GM23338 (cell line): ENCODE measurements at regions not wholly inside any gene's neighbourhood (a gene's known extent, or its start where the extent isn't known, plus 50 kb on each side); places are given as distances from the start of the nearest gene placed in this dataset.

Experiments
- ATAC-seq: fragments of 200-7000 bp; cut with Tn5 transposase; 3 replicates; pipeline ENCODE4 v1.9.1; 2020
- DNase-seq: peaks from one replicate; pipeline ENCODE4 v3.0.0-alpha.2; 2015; ENCODE audit warnings: low spot score
- H2AFZ ChIP-seq: fragments of 200-600 bp; sonication (generic); 2 replicates; pipeline ENCODE4 v1.8.0; 2016; ENCODE audit warnings: antibody characterized with exemption, mild to moderate bottlenecking, moderate library complexity
- H3F3A ChIP-seq: fragments of 200-600 bp; sonication (generic); replicated peaks from 2 replicates; pipeline ENCODE4 v1.8.0; 2017; ENCODE audit warnings: antibody characterized with exemption, mixed run types, low read depth
- H3K27ac ChIP-seq: fragments of 200-600 bp; sonication (generic); 2 replicates; pipeline ENCODE4 v1.6.1; 2016; ENCODE audit warnings: low read depth
- H3K27me3 ChIP-seq: fragments of 200-600 bp; sonication (generic); 2 replicates; pipeline ENCODE4 v1.8.0; 2016; ENCODE audit warnings: mild to moderate bottlenecking, mixed run types, moderate library complexity; ENCODE audit not compliant: insufficient read depth
- H3K36me3 ChIP-seq: fragments of 200-600 bp; sonication (generic); 2 replicates; pipeline ENCODE4 v1.8.0; 2016; ENCODE audit warnings: mild to moderate bottlenecking; ENCODE audit not compliant: insufficient read depth
- H3K4me1 ChIP-seq: fragments of 200-600 bp; sonication (generic); 2 replicates; pipeline ENCODE4 v1.8.0; 2016; ENCODE audit warnings: mild to moderate bottlenecking, moderate library complexity; ENCODE audit not compliant: insufficient read depth
- H3K4me2 ChIP-seq: fragments of 200-600 bp; sonication (generic); 2 replicates; pipeline ENCODE4 v1.7.1; 2017; ENCODE audit warnings: mixed run types
- H3K4me3 ChIP-seq: fragments of 200-600 bp; sonication (generic); 2 replicates; pipeline ENCODE4 v1.6.1; 2016; ENCODE audit warnings: mixed run types
- H3K79me2 ChIP-seq: fragments of 200-600 bp; sonication (generic); replicated peaks from 2 replicates; pipeline ENCODE4 v1.8.0; 2017; ENCODE audit warnings: mild to moderate bottlenecking; ENCODE audit not compliant: insufficient read depth
- H3K9me2 ChIP-seq: fragments of 200-600 bp; sonication (generic); 2 replicates; pipeline ENCODE4 v1.8.0; 2017; ENCODE audit not compliant: insufficient read depth
- H4K20me1 ChIP-seq: fragments of 200-600 bp; sonication (generic); replicated peaks from 2 replicates; pipeline ENCODE4 v1.8.0; 2017; ENCODE audit warnings: mild to moderate bottlenecking; ENCODE audit not compliant: insufficient read depth
- H3K27ac Mint-ChIP-seq: 2 replicates; pipeline ENCODE4 v1.8.0; 2020; ENCODE audit warnings: inconsistent platforms, mild to moderate bottlenecking, moderate library complexity, mixed read lengths
- H3K27me3 Mint-ChIP-seq: 3 replicates; pipeline ENCODE4 v1.8.0; 2022; ENCODE audit warnings: low read depth, mild to moderate bottlenecking, moderate library complexity, mixed read lengths, inconsistent platforms; ENCODE audit not compliant: insufficient read depth, poor library complexity
- H3K36me3 Mint-ChIP-seq: 3 replicates; pipeline ENCODE4 v1.8.0; 2021; ENCODE audit warnings: low read depth, mild to moderate bottlenecking, inconsistent platforms, moderate library complexity, mixed read lengths
- H3K4me1 Mint-ChIP-seq: 3 replicates; pipeline ENCODE4 v1.8.0; 2020; ENCODE audit warnings: mild to moderate bottlenecking, inconsistent platforms, mixed read lengths
- H3K4me3 Mint-ChIP-seq: 3 replicates; pipeline ENCODE4 v1.8.0; 2021; ENCODE audit warnings: moderate library complexity, mild to moderate bottlenecking, inconsistent platforms, mixed read lengths
- H3K9me3 Mint-ChIP-seq: 3 replicates; pipeline ENCODE4 v1.8.0; 2020; ENCODE audit warnings: moderate library complexity, mild to moderate bottlenecking, inconsistent platforms, mixed read lengths
- CREB1 ChIP-seq: fragments of 250-450 bp; sonication (Bioruptor Pico); IDR thresholded peaks from 2 replicates; pipeline ENCODE4 v1.5.0; 2020; ENCODE audit warnings: low read depth, mild to moderate bottlenecking, moderate library complexity
- ETS1 ChIP-seq: IDR thresholded peaks from 2 replicates; pipeline ENCODE4 v1.6.1; 2016; ENCODE audit warnings: antibody characterized with exemption
- EZH2 ChIP-seq: fragments of 200-600 bp; sonication (generic); IDR thresholded peaks from one replicate; pipeline ENCODE4 v1.8.0; 2017; ENCODE audit warnings: antibody characterized with exemption, mild to moderate bottlenecking, low read depth; ENCODE audit not compliant: unreplicated experiment
- EZH2phosphoT487 ChIP-seq: fragments of 200-600 bp; sonication (generic); IDR thresholded peaks from one replicate; pipeline ENCODE4 v1.8.1; 2018; ENCODE audit warnings: antibody characterized with exemption; ENCODE audit not compliant: unreplicated experiment
- JUNB ChIP-seq: IDR thresholded peaks from one replicate; pipeline ENCODE4 v1.6.1; 2016; ENCODE audit warnings: antibody characterized with exemption; ENCODE audit not compliant: unreplicated experiment
- NANOG ChIP-seq: IDR thresholded peaks from 2 replicates; pipeline ENCODE4 v1.6.1; 2016; ENCODE audit warnings: antibody characterized with exemption, borderline replicate concordance
- POLR2AphosphoS5 ChIP-seq: IDR thresholded peaks from 2 replicates; pipeline ENCODE4 v1.6.1; 2016; ENCODE audit warnings: antibody characterized with exemption, low read depth
- REST ChIP-seq: IDR thresholded peaks from one replicate; pipeline ENCODE4 v1.6.1; 2018; ENCODE audit warnings: antibody characterized with exemption; ENCODE audit not compliant: unreplicated experiment
- STAT1 ChIP-seq: IDR thresholded peaks from one replicate; pipeline ENCODE4 v1.6.1; 2016; ENCODE audit warnings: antibody characterized with exemption; ENCODE audit not compliant: unreplicated experiment
- ZNF114 ChIP-seq: fragments of 250-450 bp; sonication (Bioruptor Pico); IDR thresholded peaks from 2 replicates; pipeline ENCODE4 v1.5.0; 2020; ENCODE audit warnings: mild to moderate bottlenecking, moderate library complexity
- ZNF331 ChIP-seq: fragments of 250-450 bp; sonication (Bioruptor Pico); IDR thresholded peaks from 2 replicates; pipeline ENCODE4 v1.5.0; 2020; ENCODE audit warnings: low read depth, mild to moderate bottlenecking, moderate library complexity
- TF ChIP-seq, protein P1 (sequence below), 2 experiments: fragments of 200-600 bp in 1 of 2; sonication (generic) in 1 of 2; conservative IDR thresholded peaks; 2 replicates each; pipeline versions ENCODE4 v1.5.1 to v1.6.1; 2016 to 2017; ENCODE audit warnings: antibody characterized with exemption in 2 of 2, low read depth in 2 of 2, mild to moderate bottlenecking in 2 of 2, moderate library complexity in 1 of 2
- TF ChIP-seq, protein P2 (sequence below): fragments of 250-450 bp; sonication (Bioruptor Pico); IDR thresholded peaks from 2 replicates; pipeline ENCODE4 v1.5.0; 2020; ENCODE audit warnings: mild to moderate bottlenecking, moderate library complexity

- Histone ChIP-seq H3K4me1 (peaks cover 4% of the 10 kb centered on the region; the same call in 1 of the 2 replicates), H3K4me2 (no peak overlapping the region), H3K4me3 (no peak overlapping the region), H3K36me3 (no peaks in the 10 kb centered on the region), H2AFZ (peak overlapping the region; percentile 57; the same call in 1 of the 2 replicates), H3K79me2 (no peaks in the 10 kb centered on the region), H4K20me1 (no peaks in the 10 kb centered on the region), H3K27me3 (no peaks in the 10 kb centered on the region), H3K27ac (no peak overlapping the region), H3K9me2 (no peaks in the 10 kb centered on the region), H3F3A (no peaks in the 10 kb centered on the region)
- Mint-ChIP-seq H3K9me3 (no peaks in the 10 kb centered on the region), H3K36me3 (no peaks in the 10 kb centered on the region), H3K4me1 (peaks cover 6% of the 10 kb centered on the region), H3K27ac (no peak overlapping the region), H3K27me3 (peaks cover 6% of the 10 kb centered on the region), H3K4me3 (no peak overlapping the region)
- TF ChIP-seq EZH2phosphoT487 (no peak), NANOG (no peak), JUNB (no peak), POLR2AphosphoS5 (no peak), STAT1 (no peak), ZNF114 (CRISPR knock-in tag) (no peak), REST (no peak), ETS1 (no peak), ZNF331 (CRISPR knock-in tag) (no peak), CREB1 (CRISPR knock-in tag) (no peak), EZH2 (no peak)
- TF ChIP-seq, protein P1, sequence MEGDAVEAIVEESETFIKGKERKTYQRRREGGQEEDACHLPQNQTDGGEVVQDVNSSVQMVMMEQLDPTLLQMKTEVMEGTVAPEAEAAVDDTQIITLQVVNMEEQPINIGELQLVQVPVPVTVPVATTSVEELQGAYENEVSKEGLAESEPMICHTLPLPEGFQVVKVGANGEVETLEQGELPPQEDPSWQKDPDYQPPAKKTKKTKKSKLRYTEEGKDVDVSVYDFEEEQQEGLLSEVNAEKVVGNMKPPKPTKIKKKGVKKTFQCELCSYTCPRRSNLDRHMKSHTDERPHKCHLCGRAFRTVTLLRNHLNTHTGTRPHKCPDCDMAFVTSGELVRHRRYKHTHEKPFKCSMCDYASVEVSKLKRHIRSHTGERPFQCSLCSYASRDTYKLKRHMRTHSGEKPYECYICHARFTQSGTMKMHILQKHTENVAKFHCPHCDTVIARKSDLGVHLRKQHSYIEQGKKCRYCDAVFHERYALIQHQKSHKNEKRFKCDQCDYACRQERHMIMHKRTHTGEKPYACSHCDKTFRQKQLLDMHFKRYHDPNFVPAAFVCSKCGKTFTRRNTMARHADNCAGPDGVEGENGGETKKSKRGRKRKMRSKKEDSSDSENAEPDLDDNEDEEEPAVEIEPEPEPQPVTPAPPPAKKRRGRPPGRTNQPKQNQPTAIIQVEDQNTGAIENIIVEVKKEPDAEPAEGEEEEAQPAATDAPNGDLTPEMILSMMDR (conservative IDR thresholded peaks at IDR 0.05; ENCODE audit: low read depth in 2 of 2), result no peak
- TF ChIP-seq, protein P2, sequence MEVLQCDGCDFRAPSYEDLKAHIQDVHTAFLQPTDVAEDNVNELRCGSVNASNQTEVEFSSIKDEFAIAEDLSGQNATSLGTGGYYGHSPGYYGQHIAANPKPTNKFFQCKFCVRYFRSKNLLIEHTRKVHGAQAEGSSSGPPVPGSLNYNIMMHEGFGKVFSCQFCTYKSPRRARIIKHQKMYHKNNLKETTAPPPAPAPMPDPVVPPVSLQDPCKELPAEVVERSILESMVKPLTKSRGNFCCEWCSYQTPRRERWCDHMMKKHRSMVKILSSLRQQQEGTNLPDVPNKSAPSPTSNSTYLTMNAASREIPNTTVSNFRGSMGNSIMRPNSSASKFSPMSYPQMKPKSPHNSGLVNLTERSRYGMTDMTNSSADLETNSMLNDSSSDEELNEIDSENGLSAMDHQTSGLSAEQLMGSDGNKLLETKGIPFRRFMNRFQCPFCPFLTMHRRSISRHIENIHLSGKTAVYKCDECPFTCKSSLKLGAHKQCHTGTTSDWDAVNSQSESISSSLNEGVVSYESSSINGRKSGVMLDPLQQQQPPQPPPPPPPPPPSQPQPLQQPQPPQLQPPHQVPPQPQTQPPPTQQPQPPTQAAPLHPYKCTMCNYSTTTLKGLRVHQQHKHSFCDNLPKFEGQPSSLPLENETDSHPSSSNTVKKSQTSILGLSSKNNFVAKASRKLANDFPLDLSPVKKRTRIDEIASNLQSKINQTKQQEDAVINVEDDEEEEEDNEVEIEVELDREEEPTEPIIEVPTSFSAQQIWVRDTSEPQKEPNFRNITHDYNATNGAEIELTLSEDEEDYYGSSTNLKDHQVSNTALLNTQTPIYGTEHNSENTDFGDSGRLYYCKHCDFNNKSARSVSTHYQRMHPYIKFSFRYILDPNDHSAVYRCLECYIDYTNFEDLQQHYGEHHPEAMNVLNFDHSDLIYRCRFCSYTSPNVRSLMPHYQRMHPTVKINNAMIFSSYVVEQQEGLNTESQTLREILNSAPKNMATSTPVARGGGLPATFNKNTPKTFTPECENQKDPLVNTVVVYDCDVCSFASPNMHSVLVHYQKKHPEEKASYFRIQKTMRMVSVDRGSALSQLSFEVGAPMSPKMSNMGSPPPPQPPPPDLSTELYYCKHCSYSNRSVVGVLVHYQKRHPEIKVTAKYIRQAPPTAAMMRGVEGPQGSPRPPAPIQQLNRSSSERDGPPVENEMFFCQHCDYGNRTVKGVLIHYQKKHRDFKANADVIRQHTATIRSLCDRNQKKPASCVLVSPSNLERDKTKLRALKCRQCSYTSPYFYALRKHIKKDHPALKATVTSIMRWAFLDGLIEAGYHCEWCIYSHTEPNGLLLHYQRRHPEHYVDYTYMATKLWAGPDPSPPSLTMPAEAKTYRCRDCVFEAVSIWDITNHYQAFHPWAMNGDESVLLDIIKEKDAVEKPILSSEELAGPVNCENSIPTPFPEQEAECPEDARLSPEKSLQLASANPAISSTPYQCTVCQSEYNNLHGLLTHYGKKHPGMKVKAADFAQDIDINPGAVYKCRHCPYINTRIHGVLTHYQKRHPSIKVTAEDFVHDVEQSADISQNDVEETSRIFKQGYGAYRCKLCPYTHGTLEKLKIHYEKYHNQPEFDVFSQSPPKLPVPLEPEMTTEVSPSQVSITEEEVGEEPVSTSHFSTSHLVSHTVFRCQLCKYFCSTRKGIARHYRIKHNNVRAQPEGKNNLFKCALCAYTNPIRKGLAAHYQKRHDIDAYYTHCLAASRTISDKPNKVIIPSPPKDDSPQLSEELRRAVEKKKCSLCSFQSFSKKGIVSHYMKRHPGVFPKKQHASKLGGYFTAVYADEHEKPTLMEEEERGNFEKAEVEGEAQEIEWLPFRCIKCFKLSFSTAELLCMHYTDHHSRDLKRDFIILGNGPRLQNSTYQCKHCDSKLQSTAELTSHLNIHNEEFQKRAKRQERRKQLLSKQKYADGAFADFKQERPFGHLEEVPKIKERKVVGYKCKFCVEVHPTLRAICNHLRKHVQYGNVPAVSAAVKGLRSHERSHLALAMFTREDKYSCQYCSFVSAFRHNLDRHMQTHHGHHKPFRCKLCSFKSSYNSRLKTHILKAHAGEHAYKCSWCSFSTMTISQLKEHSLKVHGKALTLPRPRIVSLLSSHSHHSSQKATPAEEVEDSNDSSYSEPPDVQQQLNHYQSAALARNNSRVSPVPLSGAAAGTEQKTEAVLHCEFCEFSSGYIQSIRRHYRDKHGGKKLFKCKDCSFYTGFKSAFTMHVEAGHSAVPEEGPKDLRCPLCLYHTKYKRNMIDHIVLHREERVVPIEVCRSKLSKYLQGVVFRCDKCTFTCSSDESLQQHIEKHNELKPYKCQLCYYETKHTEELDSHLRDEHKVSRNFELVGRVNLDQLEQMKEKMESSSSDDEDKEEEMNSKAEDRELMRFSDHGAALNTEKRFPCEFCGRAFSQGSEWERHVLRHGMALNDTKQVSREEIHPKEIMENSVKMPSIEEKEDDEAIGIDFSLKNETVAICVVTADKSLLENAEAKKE, result no peak
- DNase-seq (no peak), ATAC-seq (no peak; the same call in 2 of the 3 replicates)
These were observed 131.4 kb upstream of the ARHGAP5 start for GRCh38 chr14:31945701-31946100.
